SK-N-SH (cell line): ENCODE measurements at regions not wholly inside any gene's neighbourhood (a gene's known extent, or its start where the extent isn't known, plus 50 kb on each side); places are given as distances from the start of the nearest gene placed in this dataset.

ENCODE experiments used
- CTCF ChIA-PET: fragments of 300-600, 350-600 bp; formaldehyde crosslinking; extraction: SDS; loops from one replicate; lab custom pipeline; 2021; lab: Yijun Ruan, JAX
- POLR2A ChIA-PET: fragments of 350-600 bp; sonication (Branson Sonifier 250); formaldehyde crosslinking; extraction: SDS; loops from one replicate; lab custom pipeline; 2020; ENCODE audit warnings: antibody characterized with exemption, inconsistent platforms; lab: Yijun Ruan, JAX
- DNase-seq: peaks from one replicate; pipeline ENCODE4 v3.0.0; 2012
- H2AFZ ChIP-seq: fragments of 200-600 bp; sonication (generic); 2 replicates; pipeline ENCODE4 v1.8.1; 2016; ENCODE audit warnings: antibody characterized with exemption, mild to moderate bottlenecking, low read depth
- H3F3A ChIP-seq: fragments of 200-600 bp; sonication (generic); replicated peaks from 2 replicates; pipeline ENCODE3; 2016; ENCODE audit warnings: antibody characterized with exemption, mild to moderate bottlenecking; ENCODE audit not compliant: insufficient read depth
- H3K27ac ChIP-seq, 2 experiments: fragments of 200-500 bp in 1 of 2; fragments of 200-600 bp in 1 of 2; sonication (Bioruptor generic) in 1 of 2; sonication (generic), shearing (Covaris generic) in 1 of 2; 2 replicates each; pipeline versions ENCODE4 v1.5.1 to v1.6.1; 2014 to 2016; ENCODE audit warnings: low read depth in 2 of 2, inconsistent platforms in 1 of 2, low read length in 1 of 2, mild to moderate bottlenecking in 1 of 2, mixed read lengths in 1 of 2
- H3K27me3 ChIP-seq: fragments of 200-600 bp; sonication (generic), shearing (Covaris generic); 2 replicates; pipeline ENCODE4 v1.6.1; 2016; ENCODE audit warnings: mixed run types; ENCODE audit not compliant: insufficient read depth
- H3K36me3 ChIP-seq, 2 experiments: fragments of 200-500 bp in 1 of 2; fragments of 200-600 bp in 1 of 2; sonication (Bioruptor generic) in 1 of 2; sonication (generic) in 1 of 2; replicated peaks in 1 of 2; 2 replicates each; pipeline versions ENCODE3 to v1.5.1; 2014 to 2016; ENCODE audit warnings: low read length in 1 of 2, mild to moderate bottlenecking in 1 of 2; ENCODE audit not compliant: insufficient read depth in 2 of 2, control insufficient read depth in 1 of 2
- H3K4me1 ChIP-seq, 2 experiments: fragments of 200-500 bp in 1 of 2; fragments of 200-600 bp in 1 of 2; sonication (Bioruptor generic) in 1 of 2; sonication (generic), shearing (Covaris generic) in 1 of 2; 2 replicates each; pipeline versions ENCODE4 v1.5.1 to v1.6.1; 2014 to 2016; ENCODE audit warnings: low read depth in 1 of 2, low read length in 1 of 2, mixed run types in 1 of 2; ENCODE audit not compliant: insufficient read depth in 2 of 2, control insufficient read depth in 1 of 2
- H3K4me2 ChIP-seq: fragments of 200-600 bp; sonication (generic), shearing (Covaris generic); 2 replicates; pipeline ENCODE4 v1.6.1; 2017; ENCODE audit warnings: mixed run types
- H3K4me3 ChIP-seq, 2 experiments: fragments of 200-500 bp in 1 of 2; fragments of 200-600 bp in 1 of 2; sonication (Bioruptor generic) in 1 of 2; sonication (generic), shearing (Covaris generic) in 1 of 2; 2 replicates each; pipeline versions ENCODE4 v1.5.1 to v1.8.1; 2014 to 2016; ENCODE audit warnings: low read depth in 2 of 2, inconsistent platforms in 1 of 2, low read length in 1 of 2, mild to moderate bottlenecking in 1 of 2, mixed read lengths in 1 of 2, moderate library complexity in 1 of 2
- H3K79me2 ChIP-seq: fragments of 200-600 bp; sonication (generic); 2 replicates; pipeline ENCODE4 v1.8.1; 2017; ENCODE audit warnings: mild to moderate bottlenecking; ENCODE audit not compliant: insufficient read depth
- H3K9ac ChIP-seq: fragments of 200-600 bp; sonication (generic); 2 replicates; pipeline ENCODE4 v1.6.1; 2017; ENCODE audit warnings: mixed run types
- H3K9me2 ChIP-seq: fragments of 200-600 bp; sonication (generic); 2 replicates; pipeline ENCODE4 v1.6.1; 2017; ENCODE audit warnings: mixed run types
- H3K9me3 ChIP-seq: fragments of 200-600 bp; sonication (generic); 2 replicates; pipeline ENCODE4 v1.6.1; 2017; ENCODE audit warnings: mixed run types, mild to moderate bottlenecking, moderate library complexity
- H4K20me1 ChIP-seq: fragments of 200-600 bp; sonication (generic); 2 replicates; pipeline ENCODE4 v1.6.1; 2017; ENCODE audit warnings: mild to moderate bottlenecking, mixed run types; ENCODE audit not compliant: insufficient read depth
- CHD2 ChIP-seq: fragments of 150-350 bp; IDR thresholded peaks from 2 replicates; pipeline ENCODE4 v1.6.1; 2018; ENCODE audit warnings: low read length; ENCODE audit not compliant: partially characterized antibody
- ELF1 ChIP-seq: IDR thresholded peaks from 2 replicates; pipeline ENCODE4 v1.4.0; 2012
- EP300 ChIP-seq, 2 experiments: IDR thresholded peaks; 2 replicates each; pipeline versions ENCODE4 v1.4.0 to v1.6.1; 2012; ENCODE audit warnings: borderline replicate concordance in 1 of 2, low read depth in 1 of 2, low read length in 1 of 2
- EZH2phosphoT487 ChIP-seq: fragments of 200-600 bp; sonication (generic); IDR thresholded peaks from 2 replicates; pipeline ENCODE4 v1.6.1; 2017; ENCODE audit warnings: low read depth, mixed run types, mild to moderate bottlenecking, antibody characterized with exemption, moderate library complexity, borderline replicate concordance
- FOSL2 ChIP-seq: IDR thresholded peaks from 2 replicates; pipeline ENCODE4 v1.4.0; 2012; ENCODE audit warnings: low read depth, mild to moderate bottlenecking, moderate library complexity, borderline replicate concordance
- FOXM1 ChIP-seq: IDR thresholded peaks from 2 replicates; pipeline ENCODE4 v1.4.0; 2012; ENCODE audit warnings: low read depth, mild to moderate bottlenecking
- JUND ChIP-seq: IDR thresholded peaks from 2 replicates; pipeline ENCODE4 v1.4.0; 2012
- MAX ChIP-seq: IDR thresholded peaks from 2 replicates; pipeline ENCODE4 v1.4.0; 2012; ENCODE audit warnings: low read depth
- MEF2A ChIP-seq: IDR thresholded peaks from 2 replicates; pipeline ENCODE4 v1.4.0; 2012; ENCODE audit warnings: low read depth, borderline replicate concordance
- MXI1 ChIP-seq: IDR thresholded peaks from 2 replicates; pipeline ENCODE4 v1.6.1; 2012; ENCODE audit warnings: mild to moderate bottlenecking, low read depth, low read length, improper control_type of control experiment
- NRF1 ChIP-seq: IDR thresholded peaks from 2 replicates; pipeline ENCODE4 v1.6.1; 2012; ENCODE audit warnings: low read depth, mild to moderate bottlenecking, low read length
- PBX3 ChIP-seq: IDR thresholded peaks from 2 replicates; pipeline ENCODE4; 2012
- POLR2AphosphoS5 ChIP-seq: IDR thresholded peaks from 2 replicates; pipeline ENCODE4 v1.6.1; 2012; ENCODE audit warnings: low read depth, low read length
- RAD21 ChIP-seq: IDR thresholded peaks from 2 replicates; pipeline ENCODE4 v1.6.1; 2012; ENCODE audit warnings: mild to moderate bottlenecking, low read length
- REST ChIP-seq: IDR thresholded peaks from 2 replicates; pipeline ENCODE4 v1.6.1; 2012; ENCODE audit warnings: mild to moderate bottlenecking, low read depth, low read length, moderate library complexity
- SIN3A ChIP-seq: IDR thresholded peaks from 2 replicates; pipeline ENCODE4 v1.6.1; 2012; ENCODE audit warnings: low read depth, mild to moderate bottlenecking, low read length, moderate library complexity, borderline replicate concordance
- SMC3 ChIP-seq: IDR thresholded peaks from 2 replicates; pipeline ENCODE4 v1.6.1; 2012; ENCODE audit warnings: low read depth, low read length, improper control_type of control experiment
- TAF1 ChIP-seq: IDR thresholded peaks from 2 replicates; pipeline ENCODE4 v1.6.1; 2012; ENCODE audit warnings: low read depth, mild to moderate bottlenecking, low read length, moderate library complexity, borderline replicate concordance
- TEAD4 ChIP-seq: IDR thresholded peaks from 2 replicates; pipeline ENCODE4 v1.4.0; 2012; ENCODE audit warnings: mild to moderate bottlenecking, borderline replicate concordance; ENCODE audit not compliant: insufficient read depth
- USF2 ChIP-seq: fragments of 150-350 bp; IDR thresholded peaks from 2 replicates; pipeline ENCODE4 v1.6.1; 2017; ENCODE audit warnings: antibody characterized with exemption, low read length, low read depth, borderline replicate concordance
- WGBS: methylation state at CpG from one replicate; pipeline ENCODE4 v1.1.6; 2017; ENCODE audit warnings: low lambda C conversion rate; 5-methylcytosine and 5-hydroxymethylcytosine counted together

- Histone ChIP-seq H2AFZ (no peak overlapping the region), H3K4me3 (no peak overlapping the region), H3K9ac (no peak overlapping the region), H4K20me1 (no peaks in the 10 kb centered on the region), H3K9me3 (no peaks in the 10 kb centered on the region), H3K4me1 (peaks cover 0 to 24% of the 10 kb centered on the region in 2 experiments; a peak in 2 of 4 replicates), H3K9me2 (no peaks in the 10 kb centered on the region), H3F3A (no peaks in the 10 kb centered on the region), H3K4me2 (no peak overlapping the region), H3K79me2 (no peaks in the 10 kb centered on the region), H3K27me3 (no peaks in the 10 kb centered on the region), H3K27ac (no peak overlapping the region), H3K36me3 (no peaks in the 10 kb centered on the region)
- CTCF ChIA-PET, result no interaction called here
- no peak for DNase-seq
- POLR2A ChIA-PET, result no interaction called here
- TF ChIP-seq USF2, result no peak
- TF ChIP-seq EZH2phosphoT487, result no peak
- no peak for TF ChIP-seq FOSL2
- no peak for TF ChIP-seq SIN3A
- TF ChIP-seq MAX, result no peak
- TF ChIP-seq EP300 (IDR thresholded peaks at IDR 0.05; ENCODE audit: borderline replicate concordance in 1 of 2, low read depth in 1 of 2, low read length in 1 of 2), result no peak
- TF ChIP-seq NRF1, result no peak
- TF ChIP-seq TEAD4, result no peak
- TF ChIP-seq POLR2AphosphoS5, result no peak
- no peak for TF ChIP-seq JUND
Measured at GRCh38 chr6:47164877-47165276, 122.7 kb upstream of the ADGRF1 start.

- DNase-seq, result no peak
- H3K79me2 ChIP-seq, result no peaks in the 10 kb centered on the region
- H3K27ac ChIP-seq, result no peak overlapping the region
- no peaks in the 10 kb centered on the region for H3F3A ChIP-seq
- ChIA-PET POLR2A (no interaction called here), CTCF (interaction anchor here (1.0 kb wide), 1 partner anchor 146 kb away, joined by 3 read pairs; the partner anchor contains the start of gene TNFRSF21)
- H3K4me1 ChIP-seq, result peaks cover 0 to 15% of the 10 kb centered on the region in 2 experiments; a peak in 2 of 4 replicates
- WGBS, result 70% methylated on average over 3 of the region's 3 CpGs
- H3K27me3 ChIP-seq, result no peaks in the 10 kb centered on the region
- no peaks in the 10 kb centered on the region for H3K9me2 ChIP-seq
- no peaks in the 10 kb centered on the region for H3K9me3 ChIP-seq
- H4K20me1 ChIP-seq, result no peaks in the 10 kb centered on the region
- TF ChIP-seq MXI1, result no peak
- TF ChIP-seq MAX, result no peak
- no peak for TF ChIP-seq RAD21
- no peak for TF ChIP-seq REST
- TF ChIP-seq CHD2, result no peak
- TF ChIP-seq SMC3, result no peak
- no peak for TF ChIP-seq EP300 (IDR thresholded peaks at IDR 0.05; ENCODE audit: borderline replicate concordance in 1 of 2, low read depth in 1 of 2, low read length in 1 of 2)
- no peak for TF ChIP-seq POLR2AphosphoS5
- TF ChIP-seq TAF1, result no peak
- TF ChIP-seq MEF2A, result no peak
- TF ChIP-seq FOXM1, result no peak
- TF ChIP-seq ELF1, result no peak
- no peak for TF ChIP-seq PBX3
- no peaks in the 10 kb centered on the region for H3K36me3 ChIP-seq
- H3K9ac ChIP-seq, result no peak overlapping the region
- no peak overlapping the region for H2AFZ ChIP-seq
- H3K4me2 ChIP-seq, result no peak overlapping the region
- no peak overlapping the region for H3K4me3 ChIP-seq
Measured at GRCh38 chr6:47163536-47163935, 121.4 kb upstream of the ADGRF1 start.
